WI38 (cell line): ENCODE measurements at regions not wholly inside any gene's neighbourhood (a gene's known extent, or its start where the extent isn't known, plus 50 kb on each side); places are given as distances from the start of the nearest gene placed in this dataset.

ENCODE experiments used
- H3K4me3 ChIP-seq: 2 replicates; pipeline ENCODE4 v1.5.1; 2011; ENCODE audit warnings: low read depth, mild to moderate bottlenecking, control low read depth, low read length
- TF ChIP-seq, protein P1 (sequence below): IDR thresholded peaks from 2 replicates; pipeline ENCODE4 v1.5.1; 2012; ENCODE audit warnings: low read depth, mild to moderate bottlenecking, control low read depth, low read length

DNA sequence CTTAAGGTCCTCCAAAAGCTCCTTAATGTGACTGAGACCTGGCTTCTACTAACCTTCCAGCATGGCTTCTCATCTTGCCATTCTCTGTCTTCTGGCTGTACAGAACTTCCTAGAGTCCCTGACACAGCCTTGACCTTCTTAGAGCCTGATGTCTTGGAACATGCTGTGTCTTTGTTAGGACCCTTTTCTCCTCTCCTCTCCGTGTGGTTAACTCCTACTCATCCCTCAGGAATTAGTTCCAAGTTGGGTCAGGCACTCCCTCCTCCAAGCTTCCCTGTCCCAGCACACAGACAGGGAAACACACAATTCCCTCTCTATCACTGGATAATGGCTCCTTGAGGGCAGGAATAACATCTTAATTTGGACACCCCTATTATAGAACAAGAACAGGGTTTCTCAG, 275.4 kb upstream of the USP24 start:
- no peak overlapping the region for H3K4me3 ChIP-seq
- TF ChIP-seq, protein P1, sequence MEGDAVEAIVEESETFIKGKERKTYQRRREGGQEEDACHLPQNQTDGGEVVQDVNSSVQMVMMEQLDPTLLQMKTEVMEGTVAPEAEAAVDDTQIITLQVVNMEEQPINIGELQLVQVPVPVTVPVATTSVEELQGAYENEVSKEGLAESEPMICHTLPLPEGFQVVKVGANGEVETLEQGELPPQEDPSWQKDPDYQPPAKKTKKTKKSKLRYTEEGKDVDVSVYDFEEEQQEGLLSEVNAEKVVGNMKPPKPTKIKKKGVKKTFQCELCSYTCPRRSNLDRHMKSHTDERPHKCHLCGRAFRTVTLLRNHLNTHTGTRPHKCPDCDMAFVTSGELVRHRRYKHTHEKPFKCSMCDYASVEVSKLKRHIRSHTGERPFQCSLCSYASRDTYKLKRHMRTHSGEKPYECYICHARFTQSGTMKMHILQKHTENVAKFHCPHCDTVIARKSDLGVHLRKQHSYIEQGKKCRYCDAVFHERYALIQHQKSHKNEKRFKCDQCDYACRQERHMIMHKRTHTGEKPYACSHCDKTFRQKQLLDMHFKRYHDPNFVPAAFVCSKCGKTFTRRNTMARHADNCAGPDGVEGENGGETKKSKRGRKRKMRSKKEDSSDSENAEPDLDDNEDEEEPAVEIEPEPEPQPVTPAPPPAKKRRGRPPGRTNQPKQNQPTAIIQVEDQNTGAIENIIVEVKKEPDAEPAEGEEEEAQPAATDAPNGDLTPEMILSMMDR, result no peak

- H3K4me3 ChIP-seq, result no peak overlapping the region
- TF ChIP-seq, protein P1, result no peak
These were observed 269.0 kb upstream of the USP24 start for GRCh38 chr1:55484173-55484572.

- no peak overlapping the region for H3K4me3 ChIP-seq
- TF ChIP-seq, protein P1, result no peak
These were observed 268.4 kb upstream of the USP24 start for GRCh38 chr1:55483523-55483922.

DNA sequence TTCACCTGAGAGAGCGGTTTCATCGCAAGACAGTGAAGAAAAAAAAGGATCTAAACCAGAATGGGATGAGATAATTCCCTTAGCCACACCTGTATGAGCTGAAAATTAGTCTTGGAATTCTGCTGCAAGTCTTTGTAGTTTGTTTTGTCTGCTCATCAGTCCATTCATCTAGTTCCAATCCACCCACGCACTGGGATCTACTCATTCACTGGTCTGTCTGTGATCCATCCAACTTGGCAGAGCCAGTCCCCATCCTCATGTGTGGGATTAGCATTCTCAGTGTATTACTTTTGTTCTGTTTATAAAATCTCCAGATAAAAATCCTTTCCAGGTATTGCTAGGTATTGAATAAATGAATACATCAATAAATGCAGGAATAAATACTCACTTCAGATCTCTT, 266.5 kb upstream of the USP24 start:
- TF ChIP-seq, protein P1, result no peak
- no peak overlapping the region for H3K4me3 ChIP-seq

DNA sequence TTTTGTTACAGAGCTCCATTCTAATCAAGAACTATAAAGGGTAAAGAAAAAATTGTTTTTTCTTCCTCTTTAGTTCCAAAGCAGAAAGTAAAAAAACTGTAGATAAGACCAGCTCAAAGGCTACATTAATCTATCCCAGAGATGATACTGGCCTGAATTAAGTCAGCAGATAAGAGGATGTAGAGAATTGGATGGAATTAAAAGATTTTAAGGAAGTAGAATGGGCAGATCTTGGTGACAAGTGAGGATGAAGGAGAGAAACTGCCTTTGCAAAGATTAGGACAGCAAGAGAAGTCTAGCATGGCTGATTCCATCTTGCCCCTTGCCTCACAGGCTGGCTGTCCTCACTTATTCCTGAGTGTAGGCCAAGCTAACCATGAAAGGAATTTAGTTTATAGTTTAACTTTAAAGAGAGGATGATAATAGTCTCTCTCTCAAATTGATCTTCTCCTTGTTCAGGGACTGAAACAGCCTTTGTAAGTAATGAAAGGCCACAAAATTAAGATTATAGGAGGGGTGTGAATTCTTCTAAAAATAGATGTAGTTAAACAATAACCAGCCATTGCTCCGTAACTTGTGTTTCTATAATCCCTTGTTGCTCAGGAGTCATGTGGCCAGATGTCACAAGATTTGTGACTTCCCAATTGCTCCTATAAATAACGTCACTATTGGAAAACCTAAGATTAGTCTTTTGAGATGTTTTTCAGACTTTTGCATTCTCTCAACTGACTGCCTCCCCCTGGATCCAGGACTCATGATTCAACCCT, 265.0 kb upstream of the USP24 start:
- H3K4me3 ChIP-seq, result no peak overlapping the region
- TF ChIP-seq, protein P1, result no peak

DNA sequence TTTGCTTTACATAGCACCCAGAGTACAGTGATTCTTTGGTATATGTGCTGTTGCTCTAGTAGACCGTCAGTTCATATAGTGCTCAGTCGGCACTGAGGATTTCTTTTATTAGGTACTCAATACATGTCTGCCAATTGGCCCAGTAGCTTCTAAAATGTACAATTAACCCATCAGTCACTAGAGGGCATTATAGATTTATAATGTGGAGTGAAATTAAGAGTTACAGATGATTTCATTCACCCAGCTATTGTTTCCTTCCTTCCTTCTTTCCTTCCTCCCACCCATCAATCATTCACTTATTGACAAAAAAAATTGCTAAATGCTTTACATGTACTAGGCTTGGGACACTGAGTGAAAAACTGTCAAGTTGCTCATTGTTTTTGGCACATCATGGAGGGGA, 263.6 kb upstream of the USP24 start:
- H3K4me3 ChIP-seq, result no peak overlapping the region
- TF ChIP-seq, protein P1, result no peak

DNA sequence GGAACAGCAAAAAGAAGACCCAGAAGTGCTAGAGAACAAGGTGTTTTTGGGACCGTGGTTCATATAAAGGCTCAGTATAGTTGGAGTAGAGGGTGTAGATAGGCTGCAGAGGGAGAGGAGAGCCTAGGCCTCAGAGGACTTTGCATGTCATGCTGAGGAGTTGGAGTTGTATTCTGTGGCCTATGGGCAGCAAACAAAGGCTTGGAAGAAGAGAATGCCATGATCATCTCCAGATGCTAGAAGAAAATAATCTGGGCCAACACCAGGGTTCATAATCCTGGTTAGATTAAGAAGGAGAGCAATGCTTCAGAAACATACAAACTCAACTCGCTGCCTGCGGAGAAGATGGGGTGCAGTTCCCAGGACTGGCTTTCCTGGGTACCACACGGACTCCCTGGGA, 262.8 kb upstream of the USP24 start:
- TF ChIP-seq, protein P1, result no peak
- no peak overlapping the region for H3K4me3 ChIP-seq
